HG02973 (cell line): ENCODE measurements at regions not wholly inside any gene's neighbourhood (a gene's known extent, or its start where the extent isn't known, plus 50 kb on each side); places are given as distances from the start of the nearest gene placed in this dataset.

Experiments used
- ATAC-seq: cut with Tn5 transposase; IDR thresholded peaks from one replicate; pipeline ENCODE4 v1.9.1; 2021; ENCODE audit warnings: moderate library complexity; ENCODE audit not compliant: unreplicated experiment

GRCh38 chr4:179867300-179867878 lies 2375.8 kb upstream of the TENM3 start:
- peak; percentile 99 for ATAC-seq

DNA sequence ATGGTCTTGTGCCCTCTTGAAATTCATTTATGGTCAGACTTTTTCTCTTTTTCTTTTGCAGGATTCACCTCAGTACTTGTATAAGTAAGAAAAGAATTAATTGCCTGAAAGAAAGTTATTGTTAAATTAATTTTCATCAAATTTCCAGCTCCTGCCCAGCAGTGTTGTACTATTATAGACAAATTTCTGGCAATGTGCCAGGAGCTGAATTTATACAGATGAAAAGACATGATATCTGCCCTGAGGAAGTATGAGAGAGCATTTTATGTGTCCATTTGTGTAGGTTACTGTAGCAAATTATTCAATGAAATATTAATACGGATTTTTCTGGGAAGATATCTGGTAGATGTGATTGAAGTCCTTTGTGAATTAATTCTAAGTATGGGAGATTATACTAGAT lies 2371.5 kb upstream of the TENM3 start:
- no peak for ATAC-seq

- no peak for ATAC-seq
These were observed 2370.4 kb upstream of the TENM3 start for GRCh38 chr4:179872755-179873154.

GRCh38 chr4:179880756-179881155 lies 2362.4 kb upstream of the TENM3 start:
- no peak for ATAC-seq

DNA sequence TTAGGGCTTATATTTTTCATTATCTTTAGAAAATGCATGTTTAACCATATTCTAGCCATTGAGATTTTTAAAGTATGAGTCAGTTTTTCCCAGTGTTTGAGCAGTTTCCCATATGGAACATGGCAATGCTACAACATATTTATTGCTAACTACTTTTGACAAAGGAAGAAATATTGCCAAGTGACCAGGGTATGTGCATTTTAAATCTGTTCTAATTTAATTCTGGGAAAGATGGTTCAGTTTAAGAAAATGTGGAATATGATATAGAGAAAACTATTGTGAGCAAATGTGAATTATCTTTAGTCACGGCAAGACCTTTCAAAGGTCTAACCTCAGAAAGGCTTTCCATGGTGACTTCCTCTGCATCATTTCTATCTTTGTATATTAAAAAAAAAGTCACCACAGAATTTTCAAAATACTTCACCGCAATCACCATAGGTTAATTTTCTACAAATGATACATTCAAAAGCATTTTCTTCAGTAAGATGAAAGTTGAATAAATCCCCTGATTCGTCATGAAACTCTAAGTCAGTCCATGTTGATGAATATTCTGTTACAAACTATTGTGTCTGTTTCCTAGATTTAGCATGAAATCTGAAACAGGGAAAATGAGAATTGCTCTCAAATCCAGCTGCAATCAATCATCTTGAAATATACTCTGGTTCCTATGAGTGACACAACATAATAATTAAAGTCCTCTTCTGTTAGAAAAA lies 2349.0 kb upstream of the TENM3 start:
- ATAC-seq: no peak

DNA sequence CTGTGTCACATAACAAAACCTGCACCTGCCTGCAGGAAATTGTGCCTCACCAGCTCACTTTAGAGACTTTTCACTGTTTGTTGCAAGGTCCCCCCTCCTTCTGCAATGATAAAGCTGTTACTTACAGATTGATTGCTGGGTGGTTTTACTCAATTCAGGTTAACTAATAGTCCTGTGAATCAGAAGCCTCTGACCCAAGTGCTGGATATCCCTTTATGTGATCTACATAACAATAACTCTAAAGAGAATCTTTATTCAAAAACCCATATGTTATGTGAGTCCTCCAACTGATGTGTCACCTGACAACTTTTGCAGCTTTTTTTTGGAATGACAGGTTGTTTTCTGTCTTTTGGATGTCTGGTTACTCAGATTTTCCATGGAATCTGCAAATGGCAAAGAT lies 2323.6 kb upstream of the TENM3 start:
- ATAC-seq: no peak

DNA sequence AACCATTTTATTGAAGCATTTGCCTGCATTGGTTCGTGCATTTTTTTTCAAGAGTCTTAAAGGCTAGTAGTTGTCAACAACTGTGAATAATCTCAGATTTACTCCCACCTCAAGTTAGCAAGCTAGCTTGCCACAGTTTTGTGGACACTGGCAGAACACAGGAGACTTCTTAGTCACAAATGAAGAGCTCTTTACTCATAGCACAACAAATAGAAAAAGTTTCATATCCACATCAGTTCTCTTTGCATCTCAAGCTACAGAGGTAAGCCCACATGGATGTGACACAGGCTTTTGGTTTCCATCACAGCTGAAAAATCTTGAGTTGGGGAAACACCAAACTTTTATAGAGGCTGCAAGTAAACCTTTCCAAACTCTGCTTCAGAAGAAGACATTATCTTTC lies 2315.7 kb upstream of the TENM3 start:
- ATAC-seq: peak; percentile 83

- no peak for ATAC-seq
These were observed 2301.3 kb upstream of the TENM3 start for GRCh38 chr4:179941911-179942310.

DNA sequence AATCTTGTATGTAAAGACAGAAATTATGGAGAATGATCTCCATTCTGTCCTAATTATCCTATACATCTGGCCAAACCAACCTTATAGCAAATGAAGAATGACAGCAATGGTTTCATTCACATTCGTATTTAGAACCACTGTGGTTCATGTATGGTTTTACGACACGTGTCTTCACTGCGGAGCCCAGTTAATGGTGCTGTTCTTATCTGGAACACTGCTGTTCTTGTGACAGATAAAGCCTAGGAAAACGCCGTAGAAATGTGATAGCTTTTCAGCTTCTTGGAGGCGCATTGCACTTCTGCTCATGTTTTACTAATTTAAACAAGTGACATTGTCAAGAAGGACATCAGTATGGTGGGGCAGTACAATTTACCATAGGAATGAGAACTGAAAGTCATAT lies 2266.4 kb upstream of the TENM3 start:
- no peak for ATAC-seq

- ATAC-seq: no peak
These were observed 2265.8 kb upstream of the TENM3 start for GRCh38 chr4:179977378-179977777.

DNA sequence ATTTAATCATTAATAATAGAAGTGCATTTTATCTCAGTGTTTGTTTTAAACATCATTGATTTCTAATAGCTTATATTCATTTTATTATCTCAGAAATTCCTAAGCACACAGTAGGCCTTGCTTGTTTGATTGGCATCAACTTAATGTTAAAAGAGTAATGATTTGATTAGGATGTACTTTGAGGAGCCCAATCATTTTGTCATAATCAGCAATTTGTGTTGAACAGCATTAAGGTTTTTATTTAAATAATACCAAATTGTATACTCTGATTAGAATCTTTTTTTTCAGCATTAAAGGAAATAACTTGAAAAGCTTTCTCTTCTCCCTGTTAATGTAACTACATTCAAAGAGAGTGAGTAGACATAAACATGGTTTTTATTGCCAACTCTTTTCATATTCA lies 2262.0 kb upstream of the TENM3 start:
- ATAC-seq: no peak

- ATAC-seq: peak; percentile 100
These were observed 2253.2 kb upstream of the TENM3 start for GRCh38 chr4:179989975-179990374.

- ATAC-seq: no peak
These were observed 2233.9 kb upstream of the TENM3 start for GRCh38 chr4:180009316-180009715.

DNA sequence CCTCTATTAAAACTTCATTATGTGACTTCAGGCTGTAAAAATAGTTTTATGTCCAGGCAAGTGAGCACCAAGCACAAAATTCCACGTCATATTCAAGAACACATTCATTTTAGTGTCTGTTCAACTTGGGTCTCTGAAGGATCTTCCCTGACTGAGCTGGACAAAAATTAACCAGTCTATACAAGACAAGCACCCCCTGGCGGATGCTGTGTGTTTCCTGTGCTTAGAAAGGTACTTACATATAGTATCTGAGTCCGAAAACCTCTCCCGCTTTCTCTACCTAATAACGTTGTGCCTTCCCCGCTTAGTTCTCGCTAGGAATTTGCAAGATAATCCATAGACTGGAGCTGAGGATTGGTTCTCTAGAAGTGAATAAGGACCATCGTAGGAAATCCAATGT lies 2214.5 kb upstream of the TENM3 start:
- ATAC-seq: peak; percentile 83

GRCh38 chr4:180031330-180031729 lies 2211.9 kb upstream of the TENM3 start:
- ATAC-seq: no peak

DNA sequence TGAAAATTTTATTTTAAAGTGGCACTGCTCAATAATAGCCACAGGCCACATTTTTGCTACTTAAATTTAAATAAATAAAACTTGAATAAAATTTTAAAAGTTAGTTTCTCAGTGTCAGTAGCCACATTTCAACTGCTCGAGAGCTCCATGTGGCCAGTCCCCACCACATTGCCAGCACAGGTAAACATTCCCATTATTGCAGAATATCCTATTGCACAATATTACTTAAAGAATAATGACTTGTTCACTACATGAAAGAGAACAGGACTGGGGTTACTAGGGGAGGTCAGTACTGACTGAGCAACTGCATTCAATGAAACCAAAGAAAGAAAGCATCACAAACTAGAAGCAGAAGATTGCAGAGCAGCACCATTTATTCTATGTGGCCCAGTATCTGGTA lies 2201.6 kb upstream of the TENM3 start:
- ATAC-seq: no peak

DNA sequence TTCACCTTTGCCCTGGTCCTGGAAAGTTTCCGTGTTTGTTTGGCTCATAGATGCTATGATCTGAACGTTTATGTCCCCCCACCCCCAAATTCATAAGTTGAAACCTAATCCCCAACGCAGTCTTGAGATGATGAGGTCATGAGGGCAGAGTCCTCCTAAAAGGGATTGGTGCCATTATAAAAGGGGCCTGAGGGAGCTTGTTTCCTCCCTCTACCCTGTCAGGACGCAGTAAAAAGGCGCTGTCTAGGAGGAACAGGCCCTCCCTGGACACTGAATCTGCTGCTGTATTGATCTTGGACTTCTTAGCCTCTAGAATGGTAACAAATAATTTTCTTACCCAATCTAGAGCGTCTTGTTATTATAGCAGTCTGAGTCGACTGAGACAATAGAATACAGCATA lies 2190.6 kb upstream of the TENM3 start:
- no peak for ATAC-seq

DNA sequence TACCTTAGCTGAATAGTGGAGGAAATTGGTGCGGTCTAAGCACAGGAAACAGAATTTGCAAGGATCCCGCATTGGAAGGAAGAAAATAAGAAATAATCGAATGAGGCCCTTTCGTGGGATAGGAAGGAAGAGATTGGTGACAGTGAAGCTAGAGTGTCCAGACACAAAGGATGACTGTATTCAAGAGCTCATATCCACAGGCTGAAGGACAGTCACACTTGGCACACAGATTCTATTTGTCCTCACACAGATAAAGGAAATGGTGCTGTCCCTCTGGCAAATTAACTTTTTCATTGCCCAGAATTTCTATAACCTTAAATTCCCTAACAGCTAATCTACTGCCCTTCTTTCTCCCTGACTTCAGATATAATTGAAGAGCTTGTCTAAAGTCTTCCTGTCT lies 2188.9 kb upstream of the TENM3 start:
- ATAC-seq: no peak

DNA sequence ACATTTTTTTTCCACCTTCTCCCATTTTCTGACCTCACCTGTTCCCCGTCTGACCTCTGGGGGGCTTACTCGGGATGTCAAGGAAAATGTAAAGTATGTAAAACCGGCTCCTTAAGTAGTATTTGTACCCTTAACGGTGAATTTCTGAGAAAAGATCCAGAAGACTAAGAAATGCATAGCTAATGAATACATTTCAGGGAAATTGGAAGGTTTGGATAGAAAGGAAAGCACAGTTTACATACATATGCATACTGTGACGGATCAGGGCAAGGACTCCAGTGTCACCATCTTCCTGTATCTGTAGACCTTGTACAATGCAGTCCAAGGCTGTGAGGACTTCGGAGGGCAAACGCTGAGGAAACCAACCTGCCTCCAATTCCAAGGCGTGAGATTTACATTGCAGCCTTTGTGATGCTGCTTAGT lies 2185.9 kb upstream of the TENM3 start:
- ATAC-seq: no peak

- ATAC-seq: peak; percentile 51
These were observed 2185.1 kb upstream of the TENM3 start for GRCh38 chr4:180057891-180058671.

GRCh38 chr4:180058691-180059215 lies 2184.4 kb upstream of the TENM3 start:
- ATAC-seq: peak; percentile 22
